ENCODE measurements at regions not wholly inside any gene's neighbourhood (a gene's known extent, or its start where the extent isn't known, plus 50 kb on each side); places are given as distances from the start of the nearest gene placed in this dataset.

- Histone ChIP-seq H3K4me3 (ENCODE audit: low read depth, low read length) (no peak overlapping the region), H3K27me3 (ENCODE audit: insufficient read depth, low read length) (peaks cover 6% of the 10 kb centered on the region), H3K27ac (ENCODE audit: low read depth, low read length) (no peak overlapping the region), H3K4me1 (ENCODE audit: control insufficient read depth, insufficient read depth, low read length, unreplicated experiment) (no peaks in the 10 kb centered on the region), H3K79me2 (ENCODE audit: control insufficient read depth, insufficient read depth, low read length, unreplicated experiment) (no peaks in the 10 kb centered on the region), H3K36me3 (ENCODE audit: insufficient read depth, low read length) (no peaks in the 10 kb centered on the region), H2AFZ (ENCODE audit: low read length, unreplicated experiment) (no peak overlapping the region)
Observed at GRCh38 chr2:121055088-121055487, 229.9 kb downstream of the TFCP2L1 start.

GRCh38 chr2:121055501-121055900 is 229.5 kb downstream of the TFCP2L1 start:
- Histone ChIP-seq H3K4me3 (ENCODE audit: low read depth, low read length) (no peak overlapping the region), H3K79me2 (ENCODE audit: control insufficient read depth, insufficient read depth, low read length, unreplicated experiment) (no peaks in the 10 kb centered on the region), H3K27ac (ENCODE audit: low read depth, low read length) (no peak overlapping the region), H3K27me3 (ENCODE audit: insufficient read depth, low read length) (peaks cover 6% of the 10 kb centered on the region), H3K36me3 (ENCODE audit: insufficient read depth, low read length) (no peaks in the 10 kb centered on the region), H3K4me1 (ENCODE audit: control insufficient read depth, insufficient read depth, low read length, unreplicated experiment) (no peaks in the 10 kb centered on the region), H2AFZ (ENCODE audit: low read length, unreplicated experiment) (no peak overlapping the region)

GRCh38 chr2:121058852-121059558 is 226.0 kb downstream of the TFCP2L1 start:
- Histone ChIP-seq H3K27ac (ENCODE audit: low read depth, low read length) (no peak overlapping the region), H3K27me3 (ENCODE audit: insufficient read depth, low read length) (peaks cover 16% of the 10 kb centered on the region), H3K4me3 (ENCODE audit: low read depth, low read length) (no peak overlapping the region), H3K36me3 (ENCODE audit: insufficient read depth, low read length) (no peaks in the 10 kb centered on the region), H3K79me2 (ENCODE audit: control insufficient read depth, insufficient read depth, low read length, unreplicated experiment) (no peaks in the 10 kb centered on the region), H2AFZ (ENCODE audit: low read length, unreplicated experiment) (no peak overlapping the region), H3K4me1 (ENCODE audit: control insufficient read depth, insufficient read depth, low read length, unreplicated experiment) (no peaks in the 10 kb centered on the region)

GRCh38 chr2:121059651-121060649 is 225.1 kb downstream of the TFCP2L1 start:
- Histone ChIP-seq H3K36me3 (ENCODE audit: insufficient read depth, low read length) (no peaks in the 10 kb centered on the region), H3K4me3 (ENCODE audit: low read depth, low read length) (no peak overlapping the region), H3K79me2 (ENCODE audit: control insufficient read depth, insufficient read depth, low read length, unreplicated experiment) (no peaks in the 10 kb centered on the region), H3K27me3 (ENCODE audit: insufficient read depth, low read length) (peaks cover 26% of the 10 kb centered on the region), H2AFZ (ENCODE audit: low read length, unreplicated experiment) (no peak overlapping the region), H3K4me1 (ENCODE audit: control insufficient read depth, insufficient read depth, low read length, unreplicated experiment) (no peaks in the 10 kb centered on the region), H3K27ac (ENCODE audit: low read depth, low read length) (no peak overlapping the region)

GRCh38 chr2:121061633-121062032 is 223.4 kb downstream of the TFCP2L1 start:
- no peak overlapping the region for H3K4me3 ChIP-seq (ENCODE audit: low read depth, low read length)
- H3K4me1 ChIP-seq (ENCODE audit: control insufficient read depth, insufficient read depth, low read length, unreplicated experiment) = no peaks in the 10 kb centered on the region
- H2AFZ ChIP-seq (ENCODE audit: low read length, unreplicated experiment) = no peak overlapping the region
- H3K27ac ChIP-seq (ENCODE audit: low read depth, low read length) = no peak overlapping the region
- no peaks in the 10 kb centered on the region for H3K79me2 ChIP-seq (ENCODE audit: control insufficient read depth, insufficient read depth, low read length, unreplicated experiment)
- no peaks in the 10 kb centered on the region for H3K36me3 ChIP-seq (ENCODE audit: insufficient read depth, low read length)
- peaks cover 22% of the 10 kb centered on the region for H3K27me3 ChIP-seq (ENCODE audit: insufficient read depth, low read length)

- Histone ChIP-seq H3K27me3 (ENCODE audit: insufficient read depth, low read length) (peaks cover 20% of the 10 kb centered on the region), H3K36me3 (ENCODE audit: insufficient read depth, low read length) (no peaks in the 10 kb centered on the region), H3K79me2 (ENCODE audit: control insufficient read depth, insufficient read depth, low read length, unreplicated experiment) (no peaks in the 10 kb centered on the region), H3K4me3 (ENCODE audit: low read depth, low read length) (no peak overlapping the region), H2AFZ (ENCODE audit: low read length, unreplicated experiment) (no peak overlapping the region), H3K27ac (ENCODE audit: low read depth, low read length) (no peak overlapping the region), H3K4me1 (ENCODE audit: control insufficient read depth, insufficient read depth, low read length, unreplicated experiment) (no peaks in the 10 kb centered on the region)
Observed at GRCh38 chr2:121063471-121063870, 221.5 kb downstream of the TFCP2L1 start.

GRCh38 chr2:121064186-121064585 is 220.8 kb downstream of the TFCP2L1 start:
- H3K27me3 ChIP-seq (ENCODE audit: insufficient read depth, low read length) = peaks cover 20% of the 10 kb centered on the region
- no peak overlapping the region for H3K4me3 ChIP-seq (ENCODE audit: low read depth, low read length)
- H3K4me1 ChIP-seq (ENCODE audit: control insufficient read depth, insufficient read depth, low read length, unreplicated experiment) = no peaks in the 10 kb centered on the region
- H3K79me2 ChIP-seq (ENCODE audit: control insufficient read depth, insufficient read depth, low read length, unreplicated experiment) = no peaks in the 10 kb centered on the region
- H3K36me3 ChIP-seq (ENCODE audit: insufficient read depth, low read length) = no peaks in the 10 kb centered on the region
- no peak overlapping the region for H3K27ac ChIP-seq (ENCODE audit: low read depth, low read length)
- no peak overlapping the region for H2AFZ ChIP-seq (ENCODE audit: low read length, unreplicated experiment)

GRCh38 chr2:121065239-121065638 is 219.8 kb downstream of the TFCP2L1 start:
- no peaks in the 10 kb centered on the region for H3K4me1 ChIP-seq (ENCODE audit: control insufficient read depth, insufficient read depth, low read length, unreplicated experiment)
- no peak overlapping the region for H3K4me3 ChIP-seq (ENCODE audit: low read depth, low read length)
- H3K36me3 ChIP-seq (ENCODE audit: insufficient read depth, low read length) = no peaks in the 10 kb centered on the region
- no peaks in the 10 kb centered on the region for H3K79me2 ChIP-seq (ENCODE audit: control insufficient read depth, insufficient read depth, low read length, unreplicated experiment)
- H3K27me3 ChIP-seq (ENCODE audit: insufficient read depth, low read length) = peaks cover 20% of the 10 kb centered on the region
- no peak overlapping the region for H2AFZ ChIP-seq (ENCODE audit: low read length, unreplicated experiment)
- H3K27ac ChIP-seq (ENCODE audit: low read depth, low read length) = no peak overlapping the region

GRCh38 chr2:121066526-121066925 is 218.5 kb downstream of the TFCP2L1 start:
- Histone ChIP-seq H3K27me3 (ENCODE audit: insufficient read depth, low read length) (peaks cover 20% of the 10 kb centered on the region), H3K79me2 (ENCODE audit: control insufficient read depth, insufficient read depth, low read length, unreplicated experiment) (no peaks in the 10 kb centered on the region), H3K4me1 (ENCODE audit: control insufficient read depth, insufficient read depth, low read length, unreplicated experiment) (no peaks in the 10 kb centered on the region), H3K27ac (ENCODE audit: low read depth, low read length) (no peak overlapping the region), H3K4me3 (ENCODE audit: low read depth, low read length) (no peak overlapping the region), H3K36me3 (ENCODE audit: insufficient read depth, low read length) (no peaks in the 10 kb centered on the region), H2AFZ (ENCODE audit: low read length, unreplicated experiment) (no peak overlapping the region)

GRCh38 chr2:121068851-121069250 is 216.2 kb downstream of the TFCP2L1 start:
- no peaks in the 10 kb centered on the region for H3K4me1 ChIP-seq (ENCODE audit: control insufficient read depth, insufficient read depth, low read length, unreplicated experiment)
- no peak overlapping the region for H2AFZ ChIP-seq (ENCODE audit: low read length, unreplicated experiment)
- peaks cover 12% of the 10 kb centered on the region; the same call in 1 of the 2 replicates for H3K27me3 ChIP-seq (ENCODE audit: insufficient read depth, low read length)
- no peak overlapping the region for H3K4me3 ChIP-seq (ENCODE audit: low read depth, low read length)
- no peaks in the 10 kb centered on the region for H3K79me2 ChIP-seq (ENCODE audit: control insufficient read depth, insufficient read depth, low read length, unreplicated experiment)
- H3K27ac ChIP-seq (ENCODE audit: low read depth, low read length) = no peak overlapping the region
- no peaks in the 10 kb centered on the region for H3K36me3 ChIP-seq (ENCODE audit: insufficient read depth, low read length)

Data from ACC112 (cell line).